ENCODE measurements at regions not wholly inside any gene's neighbourhood (a gene's known extent, or its start where the extent isn't known, plus 50 kb on each side); places are given as distances from the start of the nearest gene placed in this dataset.

DNA sequence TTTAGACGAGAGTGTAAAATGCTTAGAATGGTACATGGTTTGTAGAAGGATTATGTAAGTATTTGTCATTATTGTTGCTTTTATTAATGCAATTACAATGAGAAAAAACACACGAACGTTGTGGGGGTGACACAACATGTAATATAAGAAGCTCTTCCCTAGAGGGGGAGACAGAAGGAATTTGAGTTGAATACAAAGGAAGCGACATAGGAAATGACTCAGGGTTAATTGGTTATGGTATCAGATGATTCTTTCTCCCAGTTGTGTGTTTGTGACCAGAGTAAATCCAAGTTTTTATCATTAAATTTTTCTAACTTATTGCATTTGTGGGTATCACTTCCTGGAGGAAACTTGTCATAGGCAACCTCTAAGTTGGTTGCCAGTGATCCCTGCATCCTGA, 625.6 kb upstream of the CDH2 start:
- no peak for DNase-seq

DNA sequence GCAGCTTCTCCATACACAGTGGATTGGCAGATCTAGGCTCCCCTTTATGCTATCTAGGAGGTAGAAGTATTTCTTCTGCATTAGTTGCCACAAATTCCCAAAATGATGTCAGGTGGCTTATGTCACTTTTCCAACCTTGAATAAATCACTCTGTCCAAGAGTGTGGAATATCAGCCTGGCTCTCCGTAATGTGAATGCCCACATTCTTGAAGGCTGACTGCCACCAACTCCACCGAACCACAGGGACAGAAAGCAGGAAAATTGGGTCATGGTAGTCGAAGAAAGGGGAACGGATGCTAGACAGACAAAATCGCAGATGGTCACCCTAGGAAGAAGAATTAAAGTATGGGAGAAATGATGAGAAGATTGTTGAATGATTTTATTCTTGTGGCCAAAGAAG, 624.9 kb upstream of the CDH2 start:
- DNase-seq, result no peak

DNA sequence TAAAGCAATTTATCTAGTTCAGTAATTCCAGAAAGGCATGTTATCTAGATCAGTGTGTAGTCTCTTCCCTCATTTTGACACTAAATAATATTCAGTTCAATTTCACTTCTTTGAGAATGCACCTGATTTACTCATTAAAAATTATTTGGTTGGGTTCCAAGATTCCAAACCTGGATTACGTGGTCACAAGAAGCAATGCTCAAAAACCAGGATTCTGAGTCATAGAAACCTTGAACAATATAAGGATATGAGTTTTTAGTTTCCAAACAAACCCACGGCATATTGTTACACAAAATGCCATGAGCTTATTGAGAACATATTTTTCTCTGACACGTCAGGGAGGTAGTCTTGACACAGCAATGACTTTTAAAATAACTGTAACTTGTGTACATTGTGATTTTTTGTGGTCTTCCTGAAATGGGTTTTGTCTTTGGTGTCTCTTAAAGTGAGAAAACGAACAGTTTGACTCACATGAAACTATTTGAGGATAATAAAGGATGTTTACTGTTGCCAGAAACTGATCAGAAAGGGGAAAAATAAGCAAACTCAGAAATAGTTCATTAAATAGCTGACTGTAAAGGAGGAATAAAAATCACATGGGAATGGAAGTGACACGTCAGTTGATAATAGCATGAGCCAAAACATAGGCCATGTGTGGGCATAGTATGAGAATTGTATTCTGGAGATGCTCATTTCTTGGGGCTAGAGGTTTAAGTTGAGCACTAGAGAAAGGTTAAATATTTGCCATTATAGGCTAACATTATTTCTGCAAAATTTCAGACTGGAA, 617.7 kb upstream of the CDH2 start:
- no peak for DNase-seq

DNA sequence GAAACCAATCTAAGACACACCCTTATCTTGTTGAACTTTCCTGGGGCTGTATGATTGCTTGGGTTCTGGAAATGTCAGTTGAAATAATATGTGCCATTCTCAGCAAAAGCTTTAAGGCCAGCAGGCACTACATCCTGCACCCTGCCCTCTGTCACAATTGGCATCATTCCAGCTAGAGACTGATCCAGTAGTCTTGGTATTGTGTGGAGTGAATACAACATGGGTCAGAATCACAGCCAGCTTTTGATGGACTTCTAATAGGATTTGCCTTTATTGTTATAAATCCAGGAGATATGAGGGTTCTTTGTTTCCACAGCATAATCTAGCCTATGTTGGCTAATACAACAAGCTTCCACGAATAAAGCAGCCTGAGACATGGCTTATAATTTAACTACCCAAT, 617.0 kb upstream of the CDH2 start:
- no peak for DNase-seq

DNA sequence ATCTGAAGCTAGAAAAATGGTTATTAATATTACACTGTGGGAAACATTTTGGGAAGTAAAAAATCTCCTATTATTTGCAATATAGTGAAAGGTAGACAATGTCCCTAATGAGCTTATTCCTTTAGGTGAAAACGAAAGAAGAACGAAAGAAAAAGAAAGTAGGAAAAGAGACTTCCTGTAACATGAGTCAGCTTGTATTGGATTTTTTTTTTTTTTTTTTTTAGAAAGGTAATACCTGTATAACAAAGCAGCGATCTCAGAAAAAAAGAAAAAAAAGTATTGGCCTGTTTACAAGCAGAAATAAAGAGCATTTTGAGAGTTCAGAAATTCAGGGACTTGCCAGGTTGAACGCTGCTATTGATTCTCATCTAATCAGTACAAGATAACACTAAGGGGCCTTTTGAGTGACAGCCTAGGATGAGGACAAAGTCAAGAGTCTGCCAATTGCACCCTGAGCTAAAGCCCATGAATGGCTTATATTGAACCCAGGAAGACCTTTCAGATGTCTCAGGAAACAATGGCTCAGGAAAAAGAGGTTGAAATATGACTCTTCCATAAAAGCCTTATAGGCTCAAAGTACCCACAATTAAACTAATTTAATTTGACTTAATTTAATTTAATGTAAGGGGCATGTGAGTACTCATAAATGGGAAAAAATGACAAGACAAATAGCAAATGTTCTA, 615.6 kb upstream of the CDH2 start:
- no peak for DNase-seq

DNA sequence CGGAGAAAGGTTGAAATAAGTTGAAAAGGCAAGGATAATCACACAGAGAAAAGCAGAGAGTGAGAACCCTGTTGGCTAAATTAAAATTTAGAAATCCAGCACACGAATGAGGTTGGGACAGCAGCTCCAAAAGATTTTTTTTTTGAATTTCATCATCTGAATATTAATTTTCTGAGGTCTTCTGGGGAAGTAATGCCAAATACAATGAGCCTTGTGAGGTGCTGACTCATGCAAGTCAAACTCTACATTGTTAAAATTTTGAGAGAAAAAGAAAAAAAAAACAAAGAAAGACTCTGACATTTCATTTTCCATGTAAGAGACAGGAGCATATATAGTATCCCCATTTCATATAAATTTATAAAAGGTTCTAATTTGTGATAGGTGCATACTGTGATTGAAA, 614.2 kb upstream of the CDH2 start:
- DNase-seq, result no peak

DNA sequence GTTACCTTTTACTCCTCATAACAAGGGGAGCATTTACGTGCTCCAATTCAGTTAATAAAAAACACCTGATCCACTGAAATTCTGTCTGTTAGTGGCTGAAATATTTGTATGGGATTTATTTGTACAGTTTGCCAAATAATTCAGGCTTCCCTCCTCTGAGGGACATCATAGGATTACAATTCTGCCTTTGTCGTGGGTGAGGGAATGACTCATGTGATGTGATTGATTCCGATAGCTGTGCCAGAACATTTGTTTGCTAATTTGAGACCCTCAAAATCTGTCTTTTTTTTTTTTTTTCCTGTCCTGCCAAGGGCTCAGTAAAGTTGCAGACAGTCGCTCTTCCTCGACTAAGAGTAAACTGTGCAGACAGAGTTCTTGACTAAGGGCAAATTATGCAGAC, 612.6 kb upstream of the CDH2 start:
- DNase-seq, result no peak

DNA sequence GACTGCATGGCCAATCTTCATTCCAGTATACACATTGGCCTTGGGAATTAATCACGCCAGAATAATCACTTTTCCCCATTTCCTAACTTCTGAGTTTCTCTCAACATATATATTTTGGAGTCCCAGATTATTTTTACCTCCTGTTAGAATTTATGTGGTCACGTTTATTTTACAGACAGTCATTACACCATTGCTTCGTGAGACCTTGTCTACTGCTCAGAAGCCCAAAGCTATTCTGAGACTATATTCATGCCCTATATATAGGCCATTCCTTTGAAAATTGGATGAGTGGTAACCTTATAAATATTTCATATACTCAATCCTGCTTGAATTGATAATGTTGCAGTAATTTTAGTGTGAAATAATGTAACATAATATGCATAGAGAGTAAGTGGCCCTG, 610.0 kb upstream of the CDH2 start:
- no peak for DNase-seq

DNA sequence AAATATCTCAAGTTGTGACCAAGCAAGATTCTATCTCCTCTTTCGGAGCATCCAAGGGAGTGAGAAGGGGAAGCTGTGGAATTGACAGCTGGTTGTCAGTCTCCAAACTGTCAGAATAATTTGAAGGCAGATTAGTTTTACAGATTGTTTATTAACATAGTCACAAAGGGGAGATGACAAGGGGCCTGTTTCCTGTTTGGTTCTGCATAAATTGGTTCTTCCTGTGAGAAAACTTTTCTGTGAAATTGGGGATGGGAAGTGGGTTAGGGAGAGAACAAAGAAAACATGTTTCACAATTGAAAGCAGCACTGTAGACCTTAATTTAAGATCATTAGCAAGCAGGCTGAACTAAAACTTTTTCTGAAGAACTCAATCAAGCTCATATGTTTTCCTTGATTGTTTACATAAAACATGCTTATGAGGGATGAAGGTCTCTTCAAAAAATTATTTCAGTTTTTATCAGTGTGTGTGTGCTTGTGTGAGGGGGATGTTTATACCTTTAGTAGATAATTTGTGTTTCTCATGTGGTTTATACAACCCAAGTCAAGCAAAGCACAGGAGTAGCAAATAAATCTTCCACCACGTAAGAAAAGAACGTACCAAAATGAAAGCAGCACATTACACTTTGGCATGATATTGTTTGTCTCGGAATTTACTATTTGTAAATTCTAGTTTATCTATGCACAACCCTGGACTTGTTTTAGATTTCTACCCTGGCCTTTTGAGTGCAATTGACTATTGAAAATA, 604.9 kb upstream of the CDH2 start:
- no peak for DNase-seq

DNA sequence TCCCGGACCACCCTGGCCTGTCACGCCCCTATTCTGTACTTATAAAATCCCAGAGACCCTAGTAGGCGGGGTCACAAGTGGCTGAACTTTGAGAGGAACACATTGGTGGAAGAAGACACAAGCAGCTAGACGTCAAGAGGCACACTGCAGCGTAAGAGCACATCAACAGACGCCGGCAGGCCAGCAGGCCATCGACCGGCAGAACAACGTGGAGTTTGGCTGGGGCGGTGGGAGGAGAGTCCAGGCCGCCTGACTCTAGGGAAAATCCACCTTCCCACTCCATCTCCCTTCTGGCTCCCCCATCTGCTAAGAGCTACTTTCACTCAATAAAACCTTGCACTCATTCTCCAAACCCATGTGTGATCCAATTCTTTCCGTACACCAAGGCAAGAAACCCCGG, 601.8 kb upstream of the CDH2 start:
- no peak for DNase-seq

DNA sequence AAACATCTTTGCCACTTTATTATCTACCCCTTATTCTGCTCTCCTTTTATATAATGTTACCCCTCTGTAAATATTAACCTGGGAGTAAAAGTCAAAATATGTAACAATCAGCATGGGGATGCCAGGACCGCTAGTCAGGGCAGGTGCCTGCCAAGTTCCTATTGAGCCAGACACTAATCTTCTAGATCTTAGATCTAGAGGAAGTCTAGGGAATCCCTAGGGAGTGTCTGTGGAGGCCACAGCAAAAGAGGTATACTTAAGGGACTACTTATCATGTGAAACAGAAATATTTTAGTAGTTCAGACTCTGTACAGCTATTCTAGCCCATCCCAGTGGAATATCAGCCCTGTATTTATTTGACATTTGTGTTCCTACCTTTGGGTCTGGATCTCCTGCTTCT, 600.8 kb upstream of the CDH2 start:
- no peak for DNase-seq

DNA sequence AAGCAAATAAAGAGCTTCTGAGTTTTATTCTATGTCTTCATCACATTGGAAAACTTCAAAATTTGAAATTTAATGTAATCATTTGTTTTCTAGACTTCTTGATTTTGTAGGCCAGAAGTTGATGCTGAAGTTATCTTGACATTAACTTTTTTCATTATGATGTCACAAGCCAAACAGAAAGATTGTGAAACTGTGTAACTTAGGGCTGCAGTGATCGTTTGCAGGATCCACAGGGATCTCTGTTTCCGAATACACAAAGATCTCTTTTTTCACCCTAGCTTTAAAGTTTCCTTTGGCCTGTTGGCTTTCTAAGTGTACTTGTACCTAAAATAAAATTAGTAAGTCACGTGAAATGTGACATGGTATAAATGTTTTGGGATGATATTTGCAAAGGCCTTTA, 594.9 kb upstream of the CDH2 start:
- DNase-seq, result no peak

DNA sequence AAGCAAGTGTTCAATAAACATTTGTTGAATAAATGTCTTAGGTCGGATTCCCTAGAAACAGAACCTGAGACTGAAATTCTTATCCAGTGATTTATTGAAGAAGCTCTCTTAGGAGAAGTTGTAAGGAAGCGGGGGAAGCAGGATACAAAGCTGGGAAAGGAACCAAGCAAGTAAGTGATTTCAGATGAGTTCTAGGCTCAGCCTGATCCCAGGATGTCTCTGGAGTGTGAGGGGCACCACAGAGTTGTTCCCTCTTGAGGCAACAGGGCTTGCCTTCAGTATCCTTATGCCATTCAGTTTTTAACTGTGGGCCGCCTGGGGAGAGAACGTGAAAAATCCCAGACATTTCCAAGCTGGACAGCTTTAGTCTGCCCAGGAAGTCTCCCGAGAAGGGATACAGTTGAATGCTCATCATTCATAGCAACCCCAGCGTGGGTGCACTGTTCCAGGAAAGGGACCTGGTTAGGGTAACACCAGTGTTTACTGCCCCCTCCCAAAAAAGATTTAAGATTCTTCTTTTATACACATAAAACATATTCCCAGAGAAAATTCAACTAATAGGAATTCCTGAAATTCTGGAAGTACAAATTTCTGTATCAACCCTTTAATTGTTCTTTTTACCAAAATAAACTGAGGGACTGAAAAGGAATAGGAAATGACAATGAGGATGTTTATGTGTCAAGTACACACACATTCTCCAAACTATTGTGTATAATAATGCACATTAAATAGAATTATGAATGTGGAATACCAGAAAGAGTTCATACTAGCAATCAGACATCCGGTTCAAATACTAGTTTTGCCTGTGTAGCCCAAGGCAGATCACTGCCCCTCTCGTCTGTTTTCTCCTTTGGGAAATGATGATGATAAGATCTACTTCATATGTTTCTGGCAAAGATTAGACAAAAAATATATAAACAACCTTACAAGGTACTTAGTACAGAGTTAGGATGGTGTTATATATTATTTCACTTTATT, 592.1 kb upstream of the CDH2 start:
- no peak for DNase-seq

DNA sequence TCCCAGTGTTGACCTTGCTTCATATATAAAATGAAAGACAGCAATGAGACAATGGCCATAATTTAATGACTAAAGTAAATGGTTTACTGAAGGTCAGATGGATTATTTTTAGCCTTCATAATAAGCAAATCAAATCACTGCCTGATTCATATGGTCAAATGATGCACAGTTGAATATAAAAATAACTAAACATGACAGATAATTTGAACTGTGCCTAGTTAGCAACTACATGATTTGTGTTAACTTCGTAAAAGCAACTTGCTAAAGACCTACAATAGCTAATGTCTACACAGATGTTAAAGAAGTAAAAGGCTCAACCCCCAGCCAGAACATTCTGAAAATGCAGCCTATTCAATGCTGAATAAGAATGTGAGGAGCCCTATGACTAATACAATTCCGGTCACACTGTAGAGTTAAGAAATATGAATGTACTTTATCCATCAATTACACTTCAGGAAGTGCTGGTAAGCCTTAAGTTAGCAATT, 590.8 kb upstream of the CDH2 start:
- DNase-seq, result no peak

DNA sequence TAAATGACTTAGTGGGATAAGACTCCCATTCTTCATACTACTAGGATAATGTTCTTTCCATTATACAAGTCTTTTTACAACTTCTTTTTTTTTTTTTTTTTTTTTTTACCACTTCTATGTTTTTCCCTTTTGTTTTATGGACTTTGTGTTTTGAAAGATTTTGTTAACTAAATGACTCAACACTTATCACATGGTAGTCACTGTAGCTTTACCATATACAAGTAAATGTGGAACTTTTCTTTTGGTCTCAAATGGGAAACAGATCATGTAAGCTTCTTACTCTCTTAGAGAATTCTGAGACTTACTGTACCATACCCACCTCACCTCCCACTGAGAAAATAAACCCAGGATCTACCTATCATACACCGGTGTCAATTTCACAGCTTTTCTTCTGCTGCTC, 590.3 kb upstream of the CDH2 start:
- DNase-seq, result no peak

DNA sequence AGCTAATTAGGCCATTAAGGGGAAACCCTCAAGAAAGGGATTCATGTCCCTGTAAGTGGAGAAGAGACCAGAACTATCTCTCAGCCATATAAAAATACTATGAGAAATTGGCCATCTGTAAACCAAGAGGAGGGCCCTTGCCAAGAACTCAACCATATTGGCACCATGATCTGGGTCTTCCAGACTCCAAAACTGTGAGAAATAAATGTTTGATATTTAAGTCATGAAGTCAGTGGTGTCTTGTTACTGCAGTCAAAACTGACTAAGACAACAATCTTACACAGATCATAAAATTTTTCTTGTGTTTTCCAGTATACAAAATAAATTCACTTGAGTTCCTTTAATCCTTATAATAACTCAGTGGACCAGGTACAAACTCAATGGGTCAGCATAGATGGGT, 589.8 kb upstream of the CDH2 start:
- no peak for DNase-seq

DNA sequence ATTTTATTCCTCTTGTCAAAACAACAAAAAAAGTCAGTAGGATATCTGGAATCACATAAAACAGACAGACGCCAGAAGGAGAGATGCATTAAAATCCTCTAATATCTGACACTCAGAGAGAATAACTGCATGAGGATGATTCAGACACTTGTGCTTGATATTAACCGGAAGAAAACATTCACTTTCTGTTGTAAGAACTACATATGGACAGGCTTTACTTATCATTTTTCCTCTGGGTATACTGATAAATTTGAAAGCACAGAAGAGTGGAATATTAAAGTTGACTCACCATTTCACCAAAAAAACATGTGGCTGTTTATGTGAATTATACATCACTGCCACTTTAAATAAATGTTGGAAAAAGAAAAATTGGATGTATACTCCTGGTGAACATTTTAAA, 589.1 kb upstream of the CDH2 start:
- DNase-seq, result no peak

DNA sequence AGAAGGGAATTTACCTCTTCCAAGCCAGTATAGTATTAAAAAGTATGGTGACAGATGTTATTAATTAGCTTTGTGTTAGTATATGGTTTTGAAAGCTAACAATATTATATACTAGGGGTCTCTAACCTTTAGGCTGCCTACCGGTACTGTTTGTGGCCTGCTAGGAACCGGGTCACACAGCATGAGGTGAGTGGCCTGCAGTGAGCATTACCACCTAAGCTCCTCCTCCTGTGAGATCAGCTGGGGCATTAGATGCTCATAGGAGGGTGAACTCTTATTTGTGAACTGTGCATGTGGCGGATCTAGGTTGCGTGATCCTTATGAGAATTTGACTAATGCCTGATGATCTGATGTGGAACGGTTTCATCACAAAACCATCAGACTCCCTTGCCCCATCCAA, 583.4 kb upstream of the CDH2 start:
- no peak for DNase-seq

DNA sequence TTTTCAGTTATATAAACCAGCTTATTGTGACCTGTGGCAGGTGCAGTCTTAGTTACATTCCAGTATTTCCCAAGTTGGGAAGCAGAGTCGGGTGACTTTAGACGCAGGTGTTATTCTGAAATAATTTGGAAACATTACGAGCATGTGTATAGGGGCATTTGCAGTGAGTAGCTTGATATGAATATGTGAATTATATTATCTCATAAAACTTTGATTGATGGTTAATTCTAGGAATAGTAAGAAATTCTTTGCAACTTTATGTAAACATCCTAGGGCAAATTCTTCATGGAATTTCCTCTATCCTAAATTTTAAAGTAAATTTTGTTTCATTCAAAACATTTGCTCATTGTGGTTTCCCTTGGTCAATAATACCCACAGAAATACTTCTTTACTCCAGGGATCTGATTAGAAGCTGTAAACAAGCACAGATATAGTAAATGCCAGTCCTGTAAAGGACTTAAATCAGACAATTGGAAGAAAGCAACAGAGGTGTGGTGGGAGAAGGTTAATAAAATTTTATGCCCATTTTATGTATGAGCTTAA, 580.6 kb upstream of the CDH2 start:
- DNase-seq, result no peak

DNA sequence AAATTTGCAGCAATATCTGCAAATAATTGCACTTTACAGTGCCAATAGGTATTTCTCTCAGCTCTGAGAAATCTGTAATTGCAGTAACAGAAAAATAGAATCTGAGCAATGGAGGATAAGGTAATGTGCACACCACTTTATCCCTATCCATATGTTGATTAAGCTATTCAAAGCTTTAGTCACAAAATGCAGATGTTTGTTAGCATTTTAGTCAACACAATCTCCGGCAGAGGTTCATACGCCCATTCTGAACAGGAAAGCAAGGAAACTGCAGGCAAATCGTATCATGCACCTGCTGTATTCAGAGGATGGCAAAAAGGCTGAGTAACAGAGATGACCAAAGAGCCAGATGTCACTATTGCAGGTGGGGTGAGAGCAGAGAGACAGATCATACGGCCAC, 566.2 kb upstream of the CDH2 start:
- no peak for DNase-seq

DNA sequence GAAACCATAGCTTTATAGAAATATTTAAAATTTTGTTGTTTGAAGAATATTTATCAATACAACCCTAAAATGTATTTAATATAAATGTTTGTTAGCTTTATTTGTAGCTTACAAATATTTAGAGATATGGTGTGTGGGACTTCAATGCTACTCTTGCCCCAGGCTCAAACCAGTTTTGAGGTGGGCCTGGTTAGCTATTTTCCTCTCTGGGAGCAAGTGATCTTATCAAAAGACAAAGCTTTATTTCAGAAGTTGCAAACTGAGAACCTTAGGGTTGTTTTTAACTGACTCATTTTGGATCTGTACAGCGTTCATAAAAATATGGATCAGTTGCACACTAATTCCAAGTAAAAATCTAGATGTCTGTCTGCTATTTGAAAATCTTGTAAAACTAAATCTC, 563.6 kb upstream of the CDH2 start:
- DNase-seq, result no peak

DNA sequence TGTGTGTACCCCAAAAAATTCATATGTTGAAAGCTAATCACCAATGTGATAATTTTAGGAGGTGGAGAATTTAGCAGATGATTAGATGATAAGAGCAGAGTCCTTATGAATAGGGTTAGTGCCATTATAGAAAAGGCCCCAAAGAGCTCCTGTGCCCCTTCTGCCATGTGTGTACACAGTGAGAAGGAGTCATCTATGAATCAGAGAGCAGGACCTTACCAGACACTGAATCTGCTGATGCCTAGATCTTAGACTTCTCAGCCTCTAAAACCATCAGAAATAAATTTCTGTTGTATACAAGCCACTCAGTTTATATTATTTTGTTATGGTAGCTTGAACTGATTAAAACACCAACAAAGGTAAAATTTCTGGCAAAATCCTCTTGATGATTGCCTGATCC, 560.0 kb upstream of the CDH2 start:
- no peak for DNase-seq
